Liver (tissue), 8 donors: ENCODE measurements at regions not wholly inside any gene's neighbourhood (a gene's known extent, or its start where the extent isn't known, plus 50 kb on each side); places are given as distances from the start of the nearest gene placed in this dataset.

Experiments
- DNase-seq: peaks from one replicate; pipeline ENCODE4 v3.0.0-alpha.2; 2017; ENCODE audit warnings: low spot score
- H3K27ac ChIP-seq, 2 donors: one replicate each; pipeline ENCODE4 v1.7.0; 2013; ENCODE audit warnings: inconsistent platforms in 2 of 2, low read length in 2 of 2, control low read depth in 1 of 2, low read depth in 1 of 2, mild to moderate bottlenecking in 1 of 2
- H3K27me3 ChIP-seq, 4 donors: one replicate each; pipeline versions ENCODE4 v1.6.1 to v1.7.0; 2013; ENCODE audit warnings: low read length in 3 of 4, inconsistent platforms in 1 of 4, mild to moderate bottlenecking in 1 of 4, moderate library complexity in 1 of 4; ENCODE audit not compliant: control insufficient read depth in 4 of 4, insufficient read depth in 4 of 4
- H3K36me3 ChIP-seq, 4 donors: one replicate each; pipeline versions ENCODE4 v1.6.1 to v1.7.0; 2013; ENCODE audit warnings: low read length in 3 of 4, mild to moderate bottlenecking in 3 of 4, low read depth in 1 of 4, moderate library complexity in 1 of 4; ENCODE audit not compliant: control insufficient read depth in 4 of 4, insufficient read depth in 3 of 4
- H3K4me1 ChIP-seq, 4 donors: one replicate each; pipeline versions ENCODE4 v1.6.1 to v1.7.0; 2013; ENCODE audit warnings: low read length in 3 of 4, mild to moderate bottlenecking in 3 of 4, moderate library complexity in 1 of 4; ENCODE audit not compliant: control insufficient read depth in 4 of 4, insufficient read depth in 4 of 4
- H3K4me3 ChIP-seq, 3 donors: one replicate each; pipeline versions ENCODE4 v1.6.1 to v1.7.0; 2013; ENCODE audit warnings: low read length in 3 of 3, control low read depth in 1 of 3, low read depth in 1 of 3, mild to moderate bottlenecking in 1 of 3
- H3K9ac ChIP-seq, 2 donors: one replicate each; pipeline ENCODE4 v1.7.0; 2013; ENCODE audit warnings: low read length in 2 of 2, mild to moderate bottlenecking in 2 of 2, moderate library complexity in 2 of 2, control low read depth in 1 of 2, low read depth in 1 of 2
- H3K9me3 ChIP-seq, 4 donors: one replicate each; pipeline versions ENCODE4 v1.6.1 to v1.7.0; 2013; ENCODE audit warnings: low read length in 3 of 4; ENCODE audit not compliant: control insufficient read depth in 4 of 4
- EGR1 ChIP-seq, 2 donors: IDR thresholded peaks; 2 replicates each; pipeline ENCODE4 v1.6.1; 2016 to 2018; ENCODE audit warnings: antibody characterized with exemption in 2 of 2, low read depth in 2 of 2
- FOXA1 ChIP-seq: IDR thresholded peaks from 2 replicates; pipeline ENCODE4 v1.6.1; 2016; ENCODE audit warnings: antibody characterized with exemption
- FOXA2 ChIP-seq: IDR thresholded peaks from 2 replicates; pipeline ENCODE4 v1.6.1; 2016; ENCODE audit warnings: antibody characterized with exemption
- HNF4A ChIP-seq, 2 donors: conservative IDR thresholded peaks; 2 replicates each; pipeline ENCODE4 v1.6.1; 2016; ENCODE audit warnings: antibody characterized with exemption in 2 of 2, mild to moderate bottlenecking in 2 of 2
- HNF4G ChIP-seq: IDR thresholded peaks from 2 replicates; pipeline ENCODE4 v1.6.1; 2016; ENCODE audit warnings: antibody characterized with exemption
- JUND ChIP-seq, 2 donors: IDR thresholded peaks; 2 replicates each; pipeline ENCODE4 v1.6.1; 2016; ENCODE audit warnings: antibody characterized with exemption in 2 of 2
- NR2F2 ChIP-seq: IDR thresholded peaks from 2 replicates; pipeline ENCODE4 v1.6.1; 2016; ENCODE audit warnings: antibody characterized with exemption
- RAD21 ChIP-seq, 2 donors: IDR thresholded peaks; 2 replicates each; pipeline ENCODE4 v1.6.1; 2016; ENCODE audit warnings: antibody characterized with exemption in 2 of 2, mild to moderate bottlenecking in 2 of 2
- SP1 ChIP-seq: IDR thresholded peaks from 2 replicates; pipeline ENCODE4 v1.6.1; 2018; ENCODE audit warnings: antibody characterized with exemption, mild to moderate bottlenecking
- TAF1 ChIP-seq: conservative IDR thresholded peaks from 2 replicates; pipeline ENCODE4 v1.6.1; 2016; ENCODE audit warnings: antibody characterized with exemption, mild to moderate bottlenecking
- WGBS: extraction: QIAGEN DNeasy Blood & Tissue Kit; methylation state at CpG from one replicate; pipeline ENCODE4 v1.1.7; 2013; 5-methylcytosine and 5-hydroxymethylcytosine counted together
- TF ChIP-seq, protein P1 (sequence below): fragments of 150-350 bp; IDR thresholded peaks from 2 replicates; pipeline ENCODE4 v1.5.1; 2017; ENCODE audit warnings: improper control_type of control experiment, low read depth, low read length; ENCODE audit not compliant: missing input control
- TF ChIP-seq, protein P2 (sequence below): IDR thresholded peaks from 2 replicates; pipeline ENCODE4 v1.6.1; 2016; ENCODE audit warnings: antibody characterized with exemption, mild to moderate bottlenecking
- TF ChIP-seq, protein P3 (sequence below): IDR thresholded peaks from 2 replicates; pipeline ENCODE4 v1.6.1; 2016; ENCODE audit warnings: antibody characterized with exemption
- donor health status: healthy.
- donor health status: healthy.
- donor health status: healthy.
- donor health status: healthy.
- donor health status: healthy.

DNA sequence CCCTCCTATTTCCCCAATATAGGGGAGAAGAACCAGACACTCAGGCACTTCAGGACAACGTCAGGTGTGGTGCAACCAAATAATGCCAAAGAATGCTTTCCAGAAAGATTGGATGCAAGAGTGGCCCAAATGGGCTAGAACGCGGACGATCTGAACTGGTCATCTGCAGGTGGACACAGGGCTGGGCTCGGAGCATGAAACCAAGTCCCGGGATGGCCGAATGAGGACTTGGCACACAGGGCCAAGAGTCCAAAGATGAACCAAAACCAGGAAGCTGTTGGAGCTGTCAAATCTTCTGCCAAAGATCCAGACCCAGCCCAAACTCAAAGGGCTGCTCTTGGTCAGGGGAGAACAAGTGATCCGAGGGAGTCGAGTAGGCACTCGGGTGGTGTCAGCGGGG lies 143.9 kb upstream of the ARID1B start:
- no peaks in the 10 kb centered on the region for H3K27me3 ChIP-seq
- H3K4me1 ChIP-seq = peaks cover 0 to 3% (median 0%) of the 10 kb centered on the region in 4 donors
- no peak for DNase-seq
- no peaks in the 10 kb centered on the region for H3K9me3 ChIP-seq
- H3K9ac ChIP-seq = no peak overlapping the region
- TF ChIP-seq NR2F2 = no peak
- TF ChIP-seq RAD21 (IDR thresholded peaks at IDR 0.05) = no peak
- TF ChIP-seq, protein P1, sequence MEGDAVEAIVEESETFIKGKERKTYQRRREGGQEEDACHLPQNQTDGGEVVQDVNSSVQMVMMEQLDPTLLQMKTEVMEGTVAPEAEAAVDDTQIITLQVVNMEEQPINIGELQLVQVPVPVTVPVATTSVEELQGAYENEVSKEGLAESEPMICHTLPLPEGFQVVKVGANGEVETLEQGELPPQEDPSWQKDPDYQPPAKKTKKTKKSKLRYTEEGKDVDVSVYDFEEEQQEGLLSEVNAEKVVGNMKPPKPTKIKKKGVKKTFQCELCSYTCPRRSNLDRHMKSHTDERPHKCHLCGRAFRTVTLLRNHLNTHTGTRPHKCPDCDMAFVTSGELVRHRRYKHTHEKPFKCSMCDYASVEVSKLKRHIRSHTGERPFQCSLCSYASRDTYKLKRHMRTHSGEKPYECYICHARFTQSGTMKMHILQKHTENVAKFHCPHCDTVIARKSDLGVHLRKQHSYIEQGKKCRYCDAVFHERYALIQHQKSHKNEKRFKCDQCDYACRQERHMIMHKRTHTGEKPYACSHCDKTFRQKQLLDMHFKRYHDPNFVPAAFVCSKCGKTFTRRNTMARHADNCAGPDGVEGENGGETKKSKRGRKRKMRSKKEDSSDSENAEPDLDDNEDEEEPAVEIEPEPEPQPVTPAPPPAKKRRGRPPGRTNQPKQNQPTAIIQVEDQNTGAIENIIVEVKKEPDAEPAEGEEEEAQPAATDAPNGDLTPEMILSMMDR = no peak
- no peak for TF ChIP-seq TAF1
- no peak for TF ChIP-seq SP1
- TF ChIP-seq HNF4A (conservative IDR thresholded peaks at IDR 0.05) = no peak
- TF ChIP-seq, protein P2, sequence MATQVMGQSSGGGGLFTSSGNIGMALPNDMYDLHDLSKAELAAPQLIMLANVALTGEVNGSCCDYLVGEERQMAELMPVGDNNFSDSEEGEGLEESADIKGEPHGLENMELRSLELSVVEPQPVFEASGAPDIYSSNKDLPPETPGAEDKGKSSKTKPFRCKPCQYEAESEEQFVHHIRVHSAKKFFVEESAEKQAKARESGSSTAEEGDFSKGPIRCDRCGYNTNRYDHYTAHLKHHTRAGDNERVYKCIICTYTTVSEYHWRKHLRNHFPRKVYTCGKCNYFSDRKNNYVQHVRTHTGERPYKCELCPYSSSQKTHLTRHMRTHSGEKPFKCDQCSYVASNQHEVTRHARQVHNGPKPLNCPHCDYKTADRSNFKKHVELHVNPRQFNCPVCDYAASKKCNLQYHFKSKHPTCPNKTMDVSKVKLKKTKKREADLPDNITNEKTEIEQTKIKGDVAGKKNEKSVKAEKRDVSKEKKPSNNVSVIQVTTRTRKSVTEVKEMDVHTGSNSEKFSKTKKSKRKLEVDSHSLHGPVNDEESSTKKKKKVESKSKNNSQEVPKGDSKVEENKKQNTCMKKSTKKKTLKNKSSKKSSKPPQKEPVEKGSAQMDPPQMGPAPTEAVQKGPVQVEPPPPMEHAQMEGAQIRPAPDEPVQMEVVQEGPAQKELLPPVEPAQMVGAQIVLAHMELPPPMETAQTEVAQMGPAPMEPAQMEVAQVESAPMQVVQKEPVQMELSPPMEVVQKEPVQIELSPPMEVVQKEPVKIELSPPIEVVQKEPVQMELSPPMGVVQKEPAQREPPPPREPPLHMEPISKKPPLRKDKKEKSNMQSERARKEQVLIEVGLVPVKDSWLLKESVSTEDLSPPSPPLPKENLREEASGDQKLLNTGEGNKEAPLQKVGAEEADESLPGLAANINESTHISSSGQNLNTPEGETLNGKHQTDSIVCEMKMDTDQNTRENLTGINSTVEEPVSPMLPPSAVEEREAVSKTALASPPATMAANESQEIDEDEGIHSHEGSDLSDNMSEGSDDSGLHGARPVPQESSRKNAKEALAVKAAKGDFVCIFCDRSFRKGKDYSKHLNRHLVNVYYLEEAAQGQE = no peak
- TF ChIP-seq FOXA1 = no peak
- TF ChIP-seq FOXA2 = no peak
- no peak for TF ChIP-seq EGR1 (IDR thresholded peaks at IDR 0.05; ENCODE audit: low read depth in 2 of 2)
- H3K36me3 ChIP-seq = peaks cover 0 to 1% (median 0%) of the 10 kb centered on the region in 4 donors
- H3K27ac ChIP-seq = no peak overlapping the region
- no peak overlapping the region for H3K4me3 ChIP-seq
- WGBS = 80% methylated on average over 11 of the region's 11 CpGs

DNA sequence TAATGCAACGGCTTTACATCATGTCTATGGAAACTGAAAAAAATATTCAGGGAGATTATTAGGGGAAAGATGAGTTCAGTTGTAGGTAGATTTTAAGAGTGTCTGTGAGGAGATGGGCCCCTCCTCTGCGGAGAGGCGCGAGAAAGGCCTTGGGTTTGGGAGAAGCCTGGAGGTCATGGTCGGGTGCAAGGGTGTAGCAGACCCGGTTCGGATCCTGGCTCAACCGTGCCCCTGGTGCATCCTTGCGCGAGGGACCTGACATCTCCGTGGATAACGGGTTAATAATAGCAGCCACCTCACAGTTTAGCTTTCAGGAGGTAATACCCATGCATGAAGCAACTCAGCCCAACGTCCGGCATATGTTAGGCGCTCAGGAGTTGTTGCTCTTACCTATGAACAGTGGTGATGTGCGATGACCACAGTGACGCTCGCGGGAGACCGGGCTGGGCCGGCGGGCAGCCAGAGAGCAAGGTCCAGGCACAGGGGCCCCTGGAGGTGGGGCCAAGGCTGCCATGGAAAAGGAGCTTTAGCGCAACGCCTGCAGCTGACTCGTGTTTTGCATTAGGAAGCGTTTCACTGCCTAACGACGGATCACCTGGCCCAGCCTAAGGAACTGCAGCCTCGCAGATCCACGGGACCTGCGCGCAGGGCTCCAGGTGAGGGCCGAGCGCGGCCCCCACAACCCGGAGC lies 146.4 kb upstream of the ARID1B start:
- no peak for DNase-seq
- peaks cover 0 to 3% (median 0%) of the 10 kb centered on the region in 4 donors for H3K4me1 ChIP-seq
- no peak for TF ChIP-seq JUND (IDR thresholded peaks at IDR 0.05)
- TF ChIP-seq, protein P2 = no peak
- TF ChIP-seq HNF4A (conservative IDR thresholded peaks at IDR 0.05) = no peak
- no peak for TF ChIP-seq FOXA2
- no peak for TF ChIP-seq HNF4G
- TF ChIP-seq, protein P3, sequence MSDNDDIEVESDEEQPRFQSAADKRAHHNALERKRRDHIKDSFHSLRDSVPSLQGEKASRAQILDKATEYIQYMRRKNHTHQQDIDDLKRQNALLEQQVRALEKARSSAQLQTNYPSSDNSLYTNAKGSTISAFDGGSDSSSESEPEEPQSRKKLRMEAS = no peak
- H3K4me3 ChIP-seq = no peak overlapping the region
- WGBS = 92% methylated on average over 36 of the region's 36 CpGs
- no peak overlapping the region for H3K9ac ChIP-seq
- no peaks in the 10 kb centered on the region for H3K9me3 ChIP-seq
- no peaks in the 10 kb centered on the region for H3K27me3 ChIP-seq
- H3K36me3 ChIP-seq = no peaks in the 10 kb centered on the region
- no peak overlapping the region for H3K27ac ChIP-seq
